Spleen (tissue), 7 donors: ENCODE measurements at regions not wholly inside any gene's neighbourhood (a gene's known extent, or its start where the extent isn't known, plus 50 kb on each side); places are given as distances from the start of the nearest gene placed in this dataset.

ENCODE experiments used
- CTCF ChIP-seq, 11 experiments: fragments of 200-600 bp in 7 of 11; fragments of 450-650 bp in 4 of 11; sonication (generic) in 4 of 11; IDR thresholded peaks in 8 of 11; conservative IDR thresholded peaks in 3 of 11; 1 replicate in 7 of 11; 2 replicates in 4 of 11; pipeline versions ENCODE4 v1.4.0 to v1.8.0; 2016 to 2021; ENCODE audit warnings: antibody characterized with exemption in 11 of 11, inconsistent platforms in 4 of 11, mild to moderate bottlenecking in 1 of 11
- POLR2A ChIP-seq, 3 donors: fragments of 450-650 bp; IDR thresholded peaks; one replicate each; pipeline ENCODE4 v1.5.1; 2017; ENCODE audit warnings: antibody characterized with exemption in 3 of 3, mild to moderate bottlenecking in 1 of 3
- POLR2AphosphoS5 ChIP-seq, 3 donors: sonication (generic); formaldehyde crosslinking; IDR thresholded peaks; one replicate each; pipeline ENCODE4 v1.5.1; 2017; ENCODE audit warnings: antibody characterized with exemption in 3 of 3
- donor health status: DM: no; HTN: no; CAD: no; lungs with moderate emphysema.
- donor health status: DM: no; HTN: no; CAD: no.
- donor health status: DM: no; HTN: no; CAD: no.

DNA sequence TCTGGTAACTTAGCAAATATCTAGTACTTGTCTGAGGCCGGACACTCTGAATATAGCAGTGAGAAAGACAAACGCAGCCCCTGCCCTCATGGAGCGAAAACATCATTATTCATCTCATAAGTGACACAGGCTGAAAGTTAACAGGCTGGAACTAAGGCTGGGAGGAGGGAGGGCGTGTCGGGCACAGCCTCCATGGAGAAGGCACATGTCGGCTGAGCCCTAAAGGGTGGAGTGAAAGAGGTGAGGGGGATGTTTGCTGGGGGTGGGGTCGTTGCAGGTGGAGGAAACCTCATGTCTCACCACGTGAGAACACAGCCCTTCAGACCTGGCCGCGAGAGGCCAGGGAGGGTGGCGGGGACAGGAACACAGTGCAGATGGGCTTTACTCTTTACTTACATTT lies 108.8 kb upstream of the FOXC1 start:
- TF ChIP-seq CTCF (IDR thresholded peaks at IDR 0.05 in 8 of 11, conservative IDR thresholded peaks at IDR 0.05 in 3 of 11) = no peak
- no peak for TF ChIP-seq POLR2A (IDR thresholded peaks at IDR 0.05)
- no peak for TF ChIP-seq POLR2AphosphoS5 (IDR thresholded peaks at IDR 0.05)
